ENCODE measurements at regions not wholly inside any gene's neighbourhood (a gene's known extent, or its start where the extent isn't known, plus 50 kb on each side); places are given as distances from the start of the nearest gene placed in this dataset.

DNA sequence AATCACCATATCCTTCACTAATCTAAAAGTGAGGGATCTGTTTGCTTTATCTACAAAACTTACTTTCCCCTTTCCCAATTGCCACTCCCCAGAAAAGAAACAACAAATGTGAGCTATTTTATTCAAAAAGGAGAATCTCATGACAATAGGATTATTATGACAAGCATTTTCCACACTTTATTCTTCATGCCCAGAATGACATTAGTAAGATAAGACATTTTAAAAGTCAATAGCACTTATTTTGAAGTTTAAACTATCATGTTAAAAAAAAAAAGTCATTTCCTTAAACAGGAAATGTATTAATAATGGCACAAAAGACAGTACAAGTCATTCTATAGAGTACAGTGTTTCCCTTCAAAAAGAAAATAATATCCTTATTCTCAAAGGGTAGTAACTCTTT is 58.8 kb upstream of the HNRNPA3 start:
- no peak for FAIRE-seq
- no peak for DNase-seq (ENCODE audit: extremely low spot score, insufficient read length, low read depth)

DNA sequence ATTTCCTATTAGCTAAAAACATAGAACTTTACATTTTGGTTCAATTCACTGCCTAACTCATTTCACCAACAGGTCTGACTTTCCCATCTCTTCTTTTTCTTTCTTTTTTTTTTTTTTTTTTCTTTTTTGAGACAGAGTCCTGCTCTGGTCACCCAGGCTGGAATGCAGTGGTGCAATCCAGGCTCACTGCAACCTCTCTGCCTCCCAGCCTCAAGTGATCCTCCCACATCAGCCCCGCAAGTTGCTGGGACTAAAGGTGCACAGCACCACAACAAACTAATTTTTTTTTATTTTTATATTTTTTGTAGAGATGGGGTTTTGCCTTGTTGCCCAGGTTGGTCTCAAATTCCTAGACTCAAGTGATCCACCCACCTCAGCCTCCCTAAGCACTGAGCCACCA is 57.8 kb upstream of the HNRNPA3 start:
- no peak for FAIRE-seq
- DNase-seq (ENCODE audit: extremely low spot score, insufficient read length, low read depth): no peak

DNA sequence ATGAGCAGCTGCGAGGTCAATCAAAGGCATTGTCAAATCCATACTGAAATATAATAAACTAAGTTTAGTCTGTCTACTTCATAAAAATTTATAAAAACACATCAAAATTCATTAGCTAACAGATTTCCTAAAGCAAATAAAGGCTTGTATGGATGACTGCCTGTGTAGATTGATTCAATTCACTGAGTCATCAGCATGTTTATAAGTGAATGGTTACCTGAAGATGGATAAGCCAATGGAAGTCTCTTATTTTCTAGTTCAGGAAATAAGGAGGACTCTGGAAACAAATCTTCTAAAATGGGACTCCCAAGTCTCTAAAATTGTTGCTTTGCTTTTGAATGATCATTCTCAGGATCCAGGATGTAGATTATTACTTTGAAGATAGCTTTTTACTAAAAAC is 57.0 kb upstream of the HNRNPA3 start:
- FAIRE-seq (no peak), DNase-seq (ENCODE audit: extremely low spot score, insufficient read length, low read depth) (no peak)

DNA sequence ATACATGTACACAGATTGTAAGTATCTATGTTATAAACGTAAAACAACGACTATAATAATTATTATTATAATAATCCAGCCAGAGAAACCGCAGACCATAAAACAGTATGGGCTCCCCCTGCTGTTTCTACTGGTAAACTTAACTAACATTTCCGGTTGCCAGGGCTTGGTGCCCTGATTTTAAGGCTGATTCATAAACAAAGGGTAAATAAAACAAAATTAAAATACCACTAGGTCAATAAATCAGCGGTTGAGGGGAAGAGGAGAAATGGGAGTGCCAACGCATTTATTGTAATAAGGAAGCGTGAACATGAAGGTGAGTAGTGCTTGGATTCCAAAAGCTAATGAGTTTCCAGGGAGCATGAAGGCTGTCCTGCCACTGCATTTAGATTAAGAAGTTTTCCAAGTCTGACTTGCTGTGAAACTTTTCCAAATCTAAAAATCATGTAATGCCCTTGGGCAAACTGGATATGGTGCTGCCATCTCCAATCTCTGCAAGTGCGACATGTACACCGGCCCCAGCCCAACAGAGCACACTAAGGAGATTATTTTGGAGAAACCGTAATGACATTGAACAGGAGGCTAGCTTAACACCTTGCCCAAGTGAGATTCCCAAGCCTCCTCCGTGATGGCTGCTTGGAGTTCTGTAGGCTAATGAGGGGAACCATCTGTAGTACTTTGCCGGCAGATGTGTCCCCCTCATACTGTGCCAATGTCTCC is 50.7 kb upstream of the HNRNPA3 start:
- peak; percentile 21 for FAIRE-seq
- no peak for DNase-seq (ENCODE audit: extremely low spot score, insufficient read length, low read depth)

Data from GM18507 (cell line).